ENCODE measurements at regions not wholly inside any gene's neighbourhood (a gene's known extent, or its start where the extent isn't known, plus 50 kb on each side); places are given as distances from the start of the nearest gene placed in this dataset.

- no peak overlapping the region for H3K4me3 ChIP-seq (ENCODE audit: control insufficient read depth, low read depth, low read length)
- DNase-seq (ENCODE audit: low read depth), result no peak
- no peak for TF ChIP-seq CTCF (conservative IDR thresholded peaks at IDR 0.05; ENCODE audit: control insufficient read depth, insufficient read depth, low read depth, low read length)
Observed at GRCh38 chr1:194333240-194333639, 1146.8 kb upstream of the B3GALT2 start.

GRCh38 chr1:194331758-194332157 lies 1145.3 kb upstream of the B3GALT2 start:
- no peak for TF ChIP-seq CTCF (conservative IDR thresholded peaks at IDR 0.05; ENCODE audit: control insufficient read depth, insufficient read depth, low read depth, low read length)
- no peak for DNase-seq (ENCODE audit: low read depth)
- no peak overlapping the region for H3K4me3 ChIP-seq (ENCODE audit: control insufficient read depth, low read depth, low read length)

- H3K4me3 ChIP-seq (ENCODE audit: control insufficient read depth, low read depth, low read length), result no peak overlapping the region
- no peak for TF ChIP-seq CTCF (conservative IDR thresholded peaks at IDR 0.05; ENCODE audit: control insufficient read depth, insufficient read depth, low read depth, low read length)
- no peak for DNase-seq (ENCODE audit: low read depth)
Observed at GRCh38 chr1:194322751-194323150, 1136.3 kb upstream of the B3GALT2 start.

- TF ChIP-seq CTCF (conservative IDR thresholded peaks at IDR 0.05; ENCODE audit: control insufficient read depth, insufficient read depth, low read depth, low read length), result no peak
- no peak for DNase-seq (ENCODE audit: low read depth)
- H3K4me3 ChIP-seq (ENCODE audit: control insufficient read depth, low read depth, low read length), result no peak overlapping the region
Observed at GRCh38 chr1:194318790-194319280, 1132.4 kb upstream of the B3GALT2 start.

GRCh38 chr1:194309697-194310096 lies 1123.3 kb upstream of the B3GALT2 start:
- no peak overlapping the region for H3K4me3 ChIP-seq (ENCODE audit: control insufficient read depth, low read depth, low read length)
- no peak for DNase-seq (ENCODE audit: low read depth)
- no peak for TF ChIP-seq CTCF (conservative IDR thresholded peaks at IDR 0.05; ENCODE audit: control insufficient read depth, insufficient read depth, low read depth, low read length)

- DNase-seq (ENCODE audit: low read depth), result no peak
- H3K4me3 ChIP-seq (ENCODE audit: control insufficient read depth, low read depth, low read length), result no peak overlapping the region
- TF ChIP-seq CTCF (conservative IDR thresholded peaks at IDR 0.05; ENCODE audit: control insufficient read depth, insufficient read depth, low read depth, low read length), result no peak
Observed at GRCh38 chr1:194309269-194309668, 1122.9 kb upstream of the B3GALT2 start.

GRCh38 chr1:194300776-194301175 lies 1114.4 kb upstream of the B3GALT2 start:
- H3K4me3 ChIP-seq (ENCODE audit: control insufficient read depth, low read depth, low read length), result no peak overlapping the region
- no peak for TF ChIP-seq CTCF (conservative IDR thresholded peaks at IDR 0.05; ENCODE audit: control insufficient read depth, insufficient read depth, low read depth, low read length)
- DNase-seq (ENCODE audit: low read depth), result no peak
